ENCODE measurements at regions not wholly inside any gene's neighbourhood (a gene's known extent, or its start where the extent isn't known, plus 50 kb on each side); places are given as distances from the start of the nearest gene placed in this dataset.

GRCh38 chr12:65637150-65637549 is 187.1 kb upstream of the HMGA2 start:
- TF ChIP-seq, protein P1, sequence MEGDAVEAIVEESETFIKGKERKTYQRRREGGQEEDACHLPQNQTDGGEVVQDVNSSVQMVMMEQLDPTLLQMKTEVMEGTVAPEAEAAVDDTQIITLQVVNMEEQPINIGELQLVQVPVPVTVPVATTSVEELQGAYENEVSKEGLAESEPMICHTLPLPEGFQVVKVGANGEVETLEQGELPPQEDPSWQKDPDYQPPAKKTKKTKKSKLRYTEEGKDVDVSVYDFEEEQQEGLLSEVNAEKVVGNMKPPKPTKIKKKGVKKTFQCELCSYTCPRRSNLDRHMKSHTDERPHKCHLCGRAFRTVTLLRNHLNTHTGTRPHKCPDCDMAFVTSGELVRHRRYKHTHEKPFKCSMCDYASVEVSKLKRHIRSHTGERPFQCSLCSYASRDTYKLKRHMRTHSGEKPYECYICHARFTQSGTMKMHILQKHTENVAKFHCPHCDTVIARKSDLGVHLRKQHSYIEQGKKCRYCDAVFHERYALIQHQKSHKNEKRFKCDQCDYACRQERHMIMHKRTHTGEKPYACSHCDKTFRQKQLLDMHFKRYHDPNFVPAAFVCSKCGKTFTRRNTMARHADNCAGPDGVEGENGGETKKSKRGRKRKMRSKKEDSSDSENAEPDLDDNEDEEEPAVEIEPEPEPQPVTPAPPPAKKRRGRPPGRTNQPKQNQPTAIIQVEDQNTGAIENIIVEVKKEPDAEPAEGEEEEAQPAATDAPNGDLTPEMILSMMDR (IDR thresholded peaks at IDR 0.05), result no peak
- TF ChIP-seq POLR2AphosphoS5 (IDR thresholded peaks at IDR 0.05; ENCODE audit: low read depth, low read length), result no peak

Measured in Panc1 (cell line).